HG03280 (cell line): ENCODE measurements at regions not wholly inside any gene's neighbourhood (a gene's known extent, or its start where the extent isn't known, plus 50 kb on each side); places are given as distances from the start of the nearest gene placed in this dataset.

Source experiments
- ATAC-seq: cut with Tn5 transposase; IDR thresholded peaks from one replicate; pipeline ENCODE4 v1.9.1; 2021; ENCODE audit warnings: mild to moderate bottlenecking, moderate library complexity; ENCODE audit not compliant: unreplicated experiment

DNA sequence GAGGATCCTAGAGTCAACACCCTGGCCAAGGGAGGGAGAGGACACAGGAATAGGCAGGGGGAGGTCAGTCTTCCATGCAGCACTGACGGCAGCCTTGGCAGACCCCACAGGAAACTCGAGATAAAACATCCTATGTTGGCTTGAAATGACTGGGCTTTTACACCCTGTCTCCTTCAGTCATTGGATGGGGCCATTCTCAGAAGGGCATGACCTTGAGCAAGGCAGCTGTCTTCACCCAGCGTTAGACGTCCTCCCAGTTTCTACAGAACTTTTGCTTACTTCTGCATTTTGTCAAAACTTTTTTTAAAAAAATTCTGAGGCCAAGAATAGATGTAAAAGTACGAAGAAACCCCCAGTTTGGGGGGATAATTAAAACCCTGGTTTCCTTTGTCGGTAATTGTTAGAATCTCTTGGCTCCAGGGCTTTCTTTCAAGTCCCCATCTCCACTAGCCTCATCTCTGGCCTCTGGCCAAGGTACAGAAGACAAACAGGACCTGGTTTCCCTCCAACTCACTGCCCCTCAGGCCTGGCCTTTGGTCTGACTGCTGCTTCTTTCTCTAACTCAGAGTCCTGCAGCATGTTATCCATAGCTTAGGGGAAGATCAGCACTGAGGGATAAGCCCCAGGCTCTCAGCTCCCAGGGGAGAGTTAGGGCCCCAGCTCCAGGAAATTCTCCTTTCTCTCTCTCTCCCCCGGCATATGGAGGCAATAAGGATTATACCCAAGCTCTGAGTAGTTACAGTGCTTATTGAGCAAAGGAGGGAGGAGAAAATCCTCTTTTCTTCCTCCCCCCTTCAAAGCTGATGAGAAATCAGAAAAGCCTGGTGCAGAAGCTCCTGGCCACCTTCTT lies 51.6 kb upstream of the KCND3 start:
- peak; percentile 64 for ATAC-seq

- no peak for ATAC-seq
Observed at GRCh38 chr1:112043901-112044300, 54.4 kb upstream of the KCND3 start.

- no peak for ATAC-seq
Observed at GRCh38 chr1:112044745-112045144, 55.3 kb upstream of the KCND3 start.

DNA sequence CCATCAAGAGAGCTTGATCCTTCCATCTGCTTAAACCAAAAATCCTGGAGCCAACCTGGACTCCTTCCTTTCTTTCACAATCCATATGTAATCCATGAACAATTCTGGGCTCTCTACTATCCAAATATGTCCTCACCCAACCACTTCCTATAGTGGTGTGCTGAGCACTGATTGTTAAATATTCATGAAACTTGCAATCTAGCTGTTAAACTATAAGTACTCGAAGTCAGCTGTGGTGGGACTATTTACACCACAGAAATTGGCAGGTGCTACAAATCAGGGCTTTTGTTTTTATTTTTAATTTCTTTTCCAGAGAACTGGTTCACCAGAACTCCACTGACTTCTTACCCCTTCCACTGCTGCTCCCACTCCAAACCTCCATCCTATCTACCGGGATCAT lies 57.2 kb upstream of the KCND3 start:
- no peak for ATAC-seq

- ATAC-seq = no peak
Observed at GRCh38 chr1:112048421-112048820, 59.0 kb upstream of the KCND3 start.

- no peak for ATAC-seq
Observed at GRCh38 chr1:112054510-112054909, 65.0 kb upstream of the KCND3 start.

- no peak for ATAC-seq
Observed at GRCh38 chr1:112056354-112056753, 66.9 kb upstream of the KCND3 start.

DNA sequence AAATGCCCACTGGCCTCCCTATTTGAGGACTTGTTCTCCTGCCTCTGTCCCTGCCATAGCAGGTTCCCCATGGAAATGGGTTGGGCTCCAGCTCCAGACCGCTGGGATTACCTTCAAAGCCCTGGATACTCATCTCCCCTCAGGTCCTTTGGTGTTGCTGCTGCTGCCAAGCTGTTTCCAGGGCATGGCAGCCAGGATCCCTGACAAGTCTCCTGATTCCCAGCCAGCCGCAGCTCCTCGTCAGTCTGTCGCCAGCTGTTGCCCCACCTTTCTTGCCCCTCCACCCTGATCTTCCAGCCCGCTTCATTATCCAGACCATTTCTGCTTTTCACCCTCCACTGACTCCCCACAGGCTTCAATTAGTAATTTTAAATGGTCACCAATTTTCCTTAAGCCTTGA lies 68.3 kb upstream of the KCND3 start:
- ATAC-seq = no peak

GRCh38 chr1:112058815-112059450 lies 69.5 kb upstream of the KCND3 start:
- no peak for ATAC-seq

GRCh38 chr1:112059679-112060078 lies 70.2 kb upstream of the KCND3 start:
- ATAC-seq = no peak

GRCh38 chr1:112060261-112060660 lies 70.8 kb upstream of the KCND3 start:
- no peak for ATAC-seq

GRCh38 chr1:112061056-112061455 lies 71.6 kb upstream of the KCND3 start:
- ATAC-seq = no peak

GRCh38 chr1:112061901-112062320 lies 72.4 kb upstream of the KCND3 start:
- ATAC-seq = no peak

DNA sequence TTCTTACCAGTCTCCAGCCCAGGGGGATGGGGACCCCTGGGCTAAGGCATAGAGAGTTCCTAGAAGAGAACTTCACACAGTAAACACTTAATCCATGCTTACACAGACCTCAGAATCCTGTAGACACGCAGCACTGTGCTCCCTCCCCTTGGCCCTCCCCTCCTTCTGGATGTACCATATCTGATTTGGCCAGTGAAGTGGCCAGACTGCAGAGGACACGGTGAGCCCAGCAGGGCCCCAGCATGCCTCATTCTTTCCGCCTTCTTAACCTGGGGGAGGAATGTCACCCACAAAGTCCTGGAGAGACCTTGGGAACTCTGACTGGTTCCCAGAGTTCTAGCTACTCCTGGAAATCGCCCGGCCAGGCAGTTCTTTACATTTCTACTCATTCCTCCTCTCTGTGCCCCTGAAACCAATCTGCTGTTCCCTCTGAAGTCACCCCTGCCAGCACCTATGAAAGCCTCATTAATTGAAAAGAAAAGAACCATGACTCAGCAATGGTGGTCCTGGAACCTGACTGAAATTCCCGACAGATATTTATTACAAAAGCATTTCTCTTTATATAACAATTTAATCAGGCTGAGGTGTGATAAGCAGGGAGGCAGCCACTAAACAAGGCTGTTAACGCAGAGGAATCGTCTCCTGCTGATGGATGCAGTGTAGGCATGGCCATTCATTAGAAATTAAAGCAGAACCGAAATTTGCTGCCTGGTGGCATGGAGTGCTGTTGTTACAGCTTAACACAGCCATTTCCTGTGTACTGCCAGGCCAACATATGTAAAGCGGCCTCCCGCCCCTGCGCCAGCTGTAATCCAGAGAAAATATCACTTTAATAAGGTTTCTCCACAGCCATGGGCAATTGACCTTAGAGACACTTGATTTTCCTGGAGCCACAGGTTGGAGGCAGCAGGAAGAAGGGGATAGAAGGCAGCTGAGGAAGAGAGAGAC lies 74.6 kb upstream of the KCND3 start:
- ATAC-seq = no peak

- no peak for ATAC-seq
Observed at GRCh38 chr1:112067989-112068388, 78.5 kb upstream of the KCND3 start.

GRCh38 chr1:112070677-112071076 lies 81.2 kb upstream of the KCND3 start:
- ATAC-seq = no peak

- ATAC-seq = no peak
Observed at GRCh38 chr1:112074711-112075110, 85.2 kb upstream of the KCND3 start.

- ATAC-seq = no peak
Observed at GRCh38 chr1:112075566-112075965, 86.1 kb upstream of the KCND3 start.

DNA sequence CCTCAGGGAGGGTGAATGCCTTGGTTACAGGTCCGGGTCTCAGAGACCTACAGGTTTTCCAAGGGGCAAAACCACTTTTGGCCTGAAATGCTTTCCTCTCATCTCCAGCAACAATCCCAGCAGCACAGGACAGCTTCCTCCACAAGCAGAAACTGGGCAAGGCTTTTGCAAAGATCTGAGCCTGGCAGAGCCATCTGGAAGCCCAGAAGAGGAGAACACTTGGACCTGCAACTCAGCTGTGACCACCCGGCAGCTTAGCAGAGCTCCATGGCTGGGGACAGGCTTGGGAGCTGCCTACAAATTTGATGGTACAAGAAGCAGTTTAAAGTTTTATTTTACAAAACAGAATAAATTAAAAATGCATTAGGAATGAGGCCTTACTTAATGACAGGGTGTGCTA lies 90.0 kb upstream of the KCND3 start:
- ATAC-seq = no peak

DNA sequence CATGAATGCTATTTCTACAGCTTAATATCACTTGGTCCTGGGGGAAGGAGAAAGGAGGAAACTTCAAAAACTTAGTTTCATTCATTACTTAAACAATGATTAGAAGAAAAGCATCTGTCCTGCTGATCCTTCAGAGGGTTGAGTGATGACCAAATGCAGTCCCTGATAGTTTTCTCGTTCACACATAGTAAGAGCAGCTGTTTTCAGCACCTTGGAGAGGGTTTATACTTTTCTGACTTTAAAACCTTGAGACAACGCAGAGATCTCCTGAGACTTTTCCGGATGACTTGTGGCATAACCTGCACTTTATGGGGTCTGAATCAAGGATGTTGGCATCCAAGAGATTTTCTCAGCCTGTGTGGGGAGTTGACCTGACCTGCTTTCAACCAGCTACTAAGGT lies 94.0 kb upstream of the KCND3 start:
- no peak for ATAC-seq

DNA sequence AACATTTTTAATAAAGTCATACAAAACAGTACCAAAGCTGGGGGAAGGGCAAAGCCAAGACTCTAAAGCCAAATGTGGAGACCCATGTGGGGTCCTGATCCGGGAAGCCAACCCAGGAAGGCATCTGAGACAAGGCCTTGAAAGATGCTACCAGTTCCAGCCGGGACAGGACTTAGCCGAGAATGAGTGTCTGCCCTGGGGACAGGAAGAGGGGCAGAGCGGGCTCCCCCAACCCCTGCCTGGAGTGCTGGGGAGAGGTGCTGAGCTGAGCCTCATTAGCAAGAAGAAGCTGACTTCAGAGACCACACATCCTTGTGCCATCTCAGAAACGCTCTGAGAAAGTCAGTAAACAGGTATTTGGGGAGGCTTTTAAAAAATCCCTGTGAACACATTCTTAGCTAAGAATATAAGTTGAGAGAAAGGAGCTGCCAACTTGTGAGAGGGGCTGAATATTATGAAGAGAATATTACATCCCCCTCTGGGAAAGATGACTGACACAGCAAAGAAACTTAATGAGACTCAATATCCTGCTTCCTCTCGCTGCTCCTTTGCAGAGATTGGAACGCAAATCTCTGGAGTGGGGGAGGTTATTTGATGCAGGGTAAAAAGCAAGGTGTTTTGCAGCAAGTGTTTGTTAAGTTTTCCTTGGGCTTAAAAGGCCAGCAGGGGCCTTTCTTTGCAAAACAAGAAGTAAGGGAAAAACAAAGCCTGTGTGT lies 103.3 kb upstream of the KCND3 start:
- no peak for ATAC-seq
